ENCODE measurements at regions not wholly inside any gene's neighbourhood (a gene's known extent, or its start where the extent isn't known, plus 50 kb on each side); places are given as distances from the start of the nearest gene placed in this dataset.

- H3K27me3 ChIP-seq (ENCODE audit: low read depth, low read length), result no peaks in the 10 kb centered on the region
- no peaks in the 10 kb centered on the region for H3K9me3 ChIP-seq (ENCODE audit: insufficient read depth, low read length)
- H3K4me1 ChIP-seq (ENCODE audit: low read length), result no peaks in the 10 kb centered on the region
- no peak overlapping the region for H3K4me2 ChIP-seq (ENCODE audit: low read length)
- H3K27ac ChIP-seq (ENCODE audit: low read length), result no peak overlapping the region
- no peak for TF ChIP-seq CTCF (IDR thresholded peaks at IDR 0.05; ENCODE audit: low read depth, low read length)
- TF ChIP-seq EZH2phosphoT487 (IDR thresholded peaks at IDR 0.05; ENCODE audit: low read depth), result no peak
- H3K79me2 ChIP-seq (ENCODE audit: low read length), result no peaks in the 10 kb centered on the region
- H4K20me1 ChIP-seq (ENCODE audit: insufficient read depth, low read length), result no peaks in the 10 kb centered on the region
- H2AFZ ChIP-seq (ENCODE audit: low read depth, low read length), result no peak overlapping the region
- no peak overlapping the region for H3K4me3 ChIP-seq (ENCODE audit: low read length)
- H3K9ac ChIP-seq (ENCODE audit: low read length), result no peak overlapping the region
- H3K36me3 ChIP-seq (replicated peaks; ENCODE audit: low read depth, low read length), result no peaks in the 10 kb centered on the region
Measured at GRCh38 chr1:189513091-189513490, 964.6 kb downstream of the BRINP3 start.

GRCh38 chr1:189522441-189522840 lies 955.2 kb downstream of the BRINP3 start:
- H3K4me3 ChIP-seq (ENCODE audit: low read length), result no peak overlapping the region
- TF ChIP-seq CTCF (IDR thresholded peaks at IDR 0.05; ENCODE audit: low read depth, low read length), result no peak
- no peak for TF ChIP-seq EZH2phosphoT487 (IDR thresholded peaks at IDR 0.05; ENCODE audit: low read depth)
- H3K9ac ChIP-seq (ENCODE audit: low read length), result no peak overlapping the region
- no peak overlapping the region for H3K4me2 ChIP-seq (ENCODE audit: low read length)
- no peaks in the 10 kb centered on the region for H4K20me1 ChIP-seq (ENCODE audit: insufficient read depth, low read length)
- no peaks in the 10 kb centered on the region for H3K9me3 ChIP-seq (ENCODE audit: insufficient read depth, low read length)
- H3K27me3 ChIP-seq (ENCODE audit: low read depth, low read length), result no peaks in the 10 kb centered on the region
- H3K36me3 ChIP-seq (replicated peaks; ENCODE audit: low read depth, low read length), result no peaks in the 10 kb centered on the region
- no peak overlapping the region for H2AFZ ChIP-seq (ENCODE audit: low read depth, low read length)
- no peak overlapping the region for H3K27ac ChIP-seq (ENCODE audit: low read length)
- H3K79me2 ChIP-seq (ENCODE audit: low read length), result no peaks in the 10 kb centered on the region
- no peaks in the 10 kb centered on the region for H3K4me1 ChIP-seq (ENCODE audit: low read length)

- TF ChIP-seq EZH2phosphoT487 (IDR thresholded peaks at IDR 0.05; ENCODE audit: low read depth) (no peak), CTCF (IDR thresholded peaks at IDR 0.05; ENCODE audit: low read depth, low read length) (no peak)
- Histone ChIP-seq H3K4me1 (ENCODE audit: low read length) (no peaks in the 10 kb centered on the region), H3K27ac (ENCODE audit: low read length) (no peak overlapping the region), H3K79me2 (ENCODE audit: low read length) (no peaks in the 10 kb centered on the region), H3K27me3 (ENCODE audit: low read depth, low read length) (no peaks in the 10 kb centered on the region), H3K36me3 (replicated peaks; ENCODE audit: low read depth, low read length) (no peaks in the 10 kb centered on the region), H3K9me3 (ENCODE audit: insufficient read depth, low read length) (no peaks in the 10 kb centered on the region), H3K4me3 (ENCODE audit: low read length) (no peak overlapping the region), H3K4me2 (ENCODE audit: low read length) (no peak overlapping the region), H4K20me1 (ENCODE audit: insufficient read depth, low read length) (no peaks in the 10 kb centered on the region), H3K9ac (ENCODE audit: low read length) (no peak overlapping the region), H2AFZ (ENCODE audit: low read depth, low read length) (no peak overlapping the region)
Measured at GRCh38 chr1:189524501-189524900, 953.2 kb downstream of the BRINP3 start.

GRCh38 chr1:189530162-189530561 lies 947.5 kb downstream of the BRINP3 start:
- Histone ChIP-seq H3K27ac (ENCODE audit: low read length) (no peak overlapping the region), H3K9me3 (ENCODE audit: insufficient read depth, low read length) (no peaks in the 10 kb centered on the region), H2AFZ (ENCODE audit: low read depth, low read length) (no peak overlapping the region), H3K79me2 (ENCODE audit: low read length) (no peaks in the 10 kb centered on the region), H3K9ac (ENCODE audit: low read length) (no peak overlapping the region), H3K27me3 (ENCODE audit: low read depth, low read length) (no peaks in the 10 kb centered on the region), H3K4me3 (ENCODE audit: low read length) (no peak overlapping the region), H4K20me1 (ENCODE audit: insufficient read depth, low read length) (no peaks in the 10 kb centered on the region), H3K4me2 (ENCODE audit: low read length) (no peak overlapping the region), H3K36me3 (replicated peaks; ENCODE audit: low read depth, low read length) (no peaks in the 10 kb centered on the region), H3K4me1 (ENCODE audit: low read length) (no peaks in the 10 kb centered on the region)
- TF ChIP-seq EZH2phosphoT487 (IDR thresholded peaks at IDR 0.05; ENCODE audit: low read depth) (no peak), CTCF (IDR thresholded peaks at IDR 0.05; ENCODE audit: low read depth, low read length) (no peak)

Measured in OCI-LY3 (cell line).